ENCODE measurements at regions not wholly inside any gene's neighbourhood (a gene's known extent, or its start where the extent isn't known, plus 50 kb on each side); places are given as distances from the start of the nearest gene placed in this dataset.

GRCh38 chr5:120738568-120738967 is 274.5 kb downstream of the PRR16 start:
- no peak for DNase-seq (ENCODE audit: low spot score in 2 of 2, unreplicated experiment in 2 of 2)
- Mint-ChIP-seq H3K36me3 (no peaks in the 10 kb centered on the region), H3K4me3 (no peak overlapping the region), H3K9me3 (no peaks in the 10 kb centered on the region), H3K27me3 (ENCODE audit: low read depth) (no peaks in the 10 kb centered on the region), H3K27ac (no peak overlapping the region), H3K4me1 (peaks cover 1% of the 10 kb centered on the region)
- TF ChIP-seq, protein P1, sequence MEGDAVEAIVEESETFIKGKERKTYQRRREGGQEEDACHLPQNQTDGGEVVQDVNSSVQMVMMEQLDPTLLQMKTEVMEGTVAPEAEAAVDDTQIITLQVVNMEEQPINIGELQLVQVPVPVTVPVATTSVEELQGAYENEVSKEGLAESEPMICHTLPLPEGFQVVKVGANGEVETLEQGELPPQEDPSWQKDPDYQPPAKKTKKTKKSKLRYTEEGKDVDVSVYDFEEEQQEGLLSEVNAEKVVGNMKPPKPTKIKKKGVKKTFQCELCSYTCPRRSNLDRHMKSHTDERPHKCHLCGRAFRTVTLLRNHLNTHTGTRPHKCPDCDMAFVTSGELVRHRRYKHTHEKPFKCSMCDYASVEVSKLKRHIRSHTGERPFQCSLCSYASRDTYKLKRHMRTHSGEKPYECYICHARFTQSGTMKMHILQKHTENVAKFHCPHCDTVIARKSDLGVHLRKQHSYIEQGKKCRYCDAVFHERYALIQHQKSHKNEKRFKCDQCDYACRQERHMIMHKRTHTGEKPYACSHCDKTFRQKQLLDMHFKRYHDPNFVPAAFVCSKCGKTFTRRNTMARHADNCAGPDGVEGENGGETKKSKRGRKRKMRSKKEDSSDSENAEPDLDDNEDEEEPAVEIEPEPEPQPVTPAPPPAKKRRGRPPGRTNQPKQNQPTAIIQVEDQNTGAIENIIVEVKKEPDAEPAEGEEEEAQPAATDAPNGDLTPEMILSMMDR (IDR thresholded peaks at IDR 0.05; ENCODE audit: unreplicated experiment): no peak

DNA sequence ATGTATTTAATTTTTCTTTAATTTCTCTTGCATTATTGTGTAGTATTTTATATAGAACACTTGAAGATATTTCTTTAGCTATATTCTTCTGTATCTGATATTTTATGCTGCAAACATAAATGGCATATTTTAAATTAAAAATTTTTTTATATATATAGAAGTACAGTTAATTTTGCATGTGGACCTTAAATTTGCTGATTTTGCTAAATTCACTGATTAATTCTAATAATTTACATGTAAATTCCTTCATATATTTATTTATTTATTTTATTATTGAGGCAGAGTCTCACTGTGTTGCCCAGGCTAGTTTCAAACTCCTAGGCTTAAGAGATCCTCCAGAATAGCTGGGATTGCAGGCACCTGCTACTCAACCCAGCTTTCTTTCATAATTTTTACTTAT is 276.9 kb downstream of the PRR16 start:
- Mint-ChIP-seq H3K4me3 (no peak overlapping the region), H3K27me3 (ENCODE audit: low read depth) (no peaks in the 10 kb centered on the region), H3K36me3 (no peaks in the 10 kb centered on the region), H3K27ac (no peak overlapping the region), H3K4me1 (peaks cover 14% of the 10 kb centered on the region), H3K9me3 (no peaks in the 10 kb centered on the region)
- TF ChIP-seq, protein P1 (IDR thresholded peaks at IDR 0.05; ENCODE audit: unreplicated experiment): no peak
- DNase-seq (ENCODE audit: low spot score in 2 of 2, unreplicated experiment in 2 of 2): no peak

DNA sequence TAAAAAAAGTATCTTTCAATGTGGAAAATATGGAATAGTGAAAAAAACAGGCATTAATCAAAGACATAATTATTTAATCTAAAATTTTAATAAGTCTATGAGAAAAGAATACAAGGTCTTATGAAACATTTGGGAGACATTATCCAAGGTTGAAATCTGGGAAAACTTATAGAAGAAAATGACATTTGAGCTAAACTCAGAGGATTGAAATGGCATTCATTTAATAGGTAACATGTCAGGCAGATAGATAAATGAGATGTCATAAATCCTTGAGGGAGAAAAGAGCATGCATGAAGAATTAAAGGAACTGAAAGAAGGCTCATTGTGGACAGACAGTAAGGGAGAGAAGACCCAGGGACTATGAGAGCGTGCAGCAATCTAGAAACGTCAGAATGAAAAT is 284.4 kb downstream of the PRR16 start:
- TF ChIP-seq, protein P1 (IDR thresholded peaks at IDR 0.05; ENCODE audit: unreplicated experiment): no peak
- DNase-seq (ENCODE audit: low spot score in 2 of 2, unreplicated experiment in 2 of 2): no peak
- H3K27me3 Mint-ChIP-seq (ENCODE audit: low read depth): no peaks in the 10 kb centered on the region
- H3K4me3 Mint-ChIP-seq: no peak overlapping the region
- H3K36me3 Mint-ChIP-seq: no peaks in the 10 kb centered on the region
- peaks cover 14% of the 10 kb centered on the region for H3K4me1 Mint-ChIP-seq
- H3K9me3 Mint-ChIP-seq: peaks cover 9% of the 10 kb centered on the region
- H3K27ac Mint-ChIP-seq: no peak overlapping the region

DNA sequence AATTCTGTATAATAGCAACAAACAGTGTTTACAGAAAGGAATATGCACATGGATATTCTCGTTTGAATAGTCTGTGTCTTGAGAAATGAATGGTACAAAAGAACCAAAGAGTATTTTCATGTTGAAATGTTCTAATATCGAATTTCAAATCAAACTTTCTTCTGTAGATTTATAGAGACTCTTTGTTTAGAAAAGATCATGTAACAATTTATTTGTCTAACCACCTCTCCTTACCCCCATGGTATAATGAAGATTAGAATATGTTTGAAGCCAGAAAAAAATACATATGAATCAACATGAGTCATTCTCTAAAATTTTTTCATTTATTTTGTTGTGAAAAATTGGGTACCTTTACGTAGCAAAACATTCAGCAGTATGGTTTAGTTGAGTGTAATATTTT is 285.6 kb downstream of the PRR16 start:
- no peaks in the 10 kb centered on the region for H3K27me3 Mint-ChIP-seq (ENCODE audit: low read depth)
- peaks cover 2% of the 10 kb centered on the region for H3K4me1 Mint-ChIP-seq
- no peak for DNase-seq (ENCODE audit: low spot score in 2 of 2, unreplicated experiment in 2 of 2)
- H3K9me3 Mint-ChIP-seq: peaks cover 11% of the 10 kb centered on the region
- H3K36me3 Mint-ChIP-seq: no peaks in the 10 kb centered on the region
- no peak overlapping the region for H3K4me3 Mint-ChIP-seq
- TF ChIP-seq, protein P1 (IDR thresholded peaks at IDR 0.05; ENCODE audit: unreplicated experiment): no peak
- H3K27ac Mint-ChIP-seq: no peak overlapping the region

DNA sequence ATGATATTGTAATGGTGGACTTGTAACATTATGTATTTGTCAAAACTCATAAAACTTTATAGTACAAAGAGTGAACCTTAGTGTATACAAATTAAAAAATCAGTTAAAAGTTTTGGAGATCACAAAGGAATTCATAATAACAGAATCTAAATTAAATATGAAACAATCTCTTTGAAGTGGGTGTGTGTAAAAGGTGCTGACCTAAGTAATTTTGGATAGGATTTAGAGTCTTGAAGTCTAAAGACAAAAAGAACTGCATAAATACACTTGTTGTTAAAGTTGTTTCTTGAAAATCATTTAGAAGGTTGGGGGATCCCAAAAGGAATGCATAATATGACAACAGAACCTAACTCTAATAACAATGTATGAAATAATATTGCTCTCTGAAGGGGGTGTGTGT is 295.5 kb downstream of the PRR16 start:
- Mint-ChIP-seq H3K4me3 (no peak overlapping the region), H3K27ac (no peak overlapping the region), H3K4me1 (no peaks in the 10 kb centered on the region), H3K9me3 (peaks cover 30% of the 10 kb centered on the region), H3K36me3 (peaks cover 6% of the 10 kb centered on the region), H3K27me3 (ENCODE audit: low read depth) (no peaks in the 10 kb centered on the region)
- TF ChIP-seq, protein P1 (IDR thresholded peaks at IDR 0.05; ENCODE audit: unreplicated experiment): no peak
- no peak for DNase-seq (ENCODE audit: low spot score in 2 of 2, unreplicated experiment in 2 of 2)

GRCh38 chr5:120761986-120762385 is 297.9 kb downstream of the PRR16 start:
- Mint-ChIP-seq H3K27me3 (ENCODE audit: low read depth) (no peaks in the 10 kb centered on the region), H3K4me1 (no peaks in the 10 kb centered on the region), H3K4me3 (no peak overlapping the region), H3K36me3 (no peaks in the 10 kb centered on the region), H3K9me3 (peaks cover 10% of the 10 kb centered on the region), H3K27ac (no peak overlapping the region)
- DNase-seq (ENCODE audit: low spot score in 2 of 2, unreplicated experiment in 2 of 2): no peak
- TF ChIP-seq, protein P1 (IDR thresholded peaks at IDR 0.05; ENCODE audit: unreplicated experiment): no peak

Measured in mesothelial cell of epicardium (in vitro differentiated cells).